ENCODE measurements at regions not wholly inside any gene's neighbourhood (a gene's known extent, or its start where the extent isn't known, plus 50 kb on each side); places are given as distances from the start of the nearest gene placed in this dataset.

DNA sequence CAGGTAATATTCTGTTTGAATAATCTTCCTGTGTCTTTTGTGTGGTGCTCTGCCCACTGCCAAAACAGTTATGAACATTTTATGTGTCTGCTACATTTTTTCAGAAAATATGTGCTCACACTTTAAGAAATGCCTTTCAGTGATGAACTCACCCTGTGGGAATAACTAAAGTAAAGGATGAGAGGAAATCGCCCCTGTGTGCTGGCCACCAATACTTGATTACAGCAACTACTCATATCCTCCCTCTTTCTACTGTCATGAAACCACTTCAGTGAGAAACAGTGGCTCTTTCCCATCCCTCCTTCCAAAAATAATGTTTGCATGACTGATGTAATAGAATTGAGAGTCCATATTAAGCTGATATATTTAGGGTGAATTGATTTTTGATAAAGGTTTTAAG, 900.9 kb downstream of the RAB28 start:
- no peaks in the 10 kb centered on the region for H3K4me1 ChIP-seq (replicated peaks)
- WGBS, result 55% methylated on average over 1 of the region's 1 CpG
- intact Hi-C loops (cut with DNase I), result no loop called here
- H3K9me3 ChIP-seq, result no peaks in the 10 kb centered on the region
- no peaks in the 10 kb centered on the region for H3K27me3 ChIP-seq (replicated peaks; ENCODE audit: insufficient read depth)
- H3K4me3 ChIP-seq, result no peak overlapping the region
- H3K27ac ChIP-seq, result no peak overlapping the region
- no peak for TF ChIP-seq POLR2AphosphoS5 (IDR thresholded peaks at IDR 0.05)
- TF ChIP-seq POLR2A (IDR thresholded peaks at IDR 0.05), result no peak
- TF ChIP-seq, protein P1, sequence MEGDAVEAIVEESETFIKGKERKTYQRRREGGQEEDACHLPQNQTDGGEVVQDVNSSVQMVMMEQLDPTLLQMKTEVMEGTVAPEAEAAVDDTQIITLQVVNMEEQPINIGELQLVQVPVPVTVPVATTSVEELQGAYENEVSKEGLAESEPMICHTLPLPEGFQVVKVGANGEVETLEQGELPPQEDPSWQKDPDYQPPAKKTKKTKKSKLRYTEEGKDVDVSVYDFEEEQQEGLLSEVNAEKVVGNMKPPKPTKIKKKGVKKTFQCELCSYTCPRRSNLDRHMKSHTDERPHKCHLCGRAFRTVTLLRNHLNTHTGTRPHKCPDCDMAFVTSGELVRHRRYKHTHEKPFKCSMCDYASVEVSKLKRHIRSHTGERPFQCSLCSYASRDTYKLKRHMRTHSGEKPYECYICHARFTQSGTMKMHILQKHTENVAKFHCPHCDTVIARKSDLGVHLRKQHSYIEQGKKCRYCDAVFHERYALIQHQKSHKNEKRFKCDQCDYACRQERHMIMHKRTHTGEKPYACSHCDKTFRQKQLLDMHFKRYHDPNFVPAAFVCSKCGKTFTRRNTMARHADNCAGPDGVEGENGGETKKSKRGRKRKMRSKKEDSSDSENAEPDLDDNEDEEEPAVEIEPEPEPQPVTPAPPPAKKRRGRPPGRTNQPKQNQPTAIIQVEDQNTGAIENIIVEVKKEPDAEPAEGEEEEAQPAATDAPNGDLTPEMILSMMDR (IDR thresholded peaks at IDR 0.05), result no peak
- DNase-seq (ENCODE audit: low spot score), result no peak
- no peaks in the 10 kb centered on the region for H3K36me3 ChIP-seq

DNA sequence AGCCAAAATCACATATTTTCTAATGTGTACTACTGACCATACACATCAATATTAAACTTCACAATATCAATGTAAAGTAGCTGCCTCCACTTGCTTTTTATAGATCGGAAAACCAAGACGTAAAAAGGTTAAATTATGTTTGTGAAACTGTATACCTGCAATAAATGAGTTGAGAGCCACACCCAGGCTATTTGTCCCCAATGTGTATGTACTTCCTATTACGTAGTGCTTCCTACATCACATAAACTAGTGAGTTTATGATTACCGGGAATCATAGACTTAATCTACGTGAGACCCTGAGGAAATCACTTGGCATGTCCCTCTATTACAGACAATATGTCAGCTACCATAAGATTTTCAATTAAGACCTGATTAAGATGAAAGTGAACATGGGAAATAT, 903.4 kb downstream of the RAB28 start:
- no peak overlapping the region for H3K4me3 ChIP-seq
- intact Hi-C loops (cut with DNase I), result no loop called here
- no peak for DNase-seq (ENCODE audit: low spot score)
- no peaks in the 10 kb centered on the region for H3K36me3 ChIP-seq
- H3K27me3 ChIP-seq (replicated peaks; ENCODE audit: insufficient read depth), result no peaks in the 10 kb centered on the region
- no peak for TF ChIP-seq POLR2A (IDR thresholded peaks at IDR 0.05)
- TF ChIP-seq, protein P1 (IDR thresholded peaks at IDR 0.05), result no peak
- 68% methylated on average over 5 of the region's 5 CpGs for WGBS
- H3K9me3 ChIP-seq, result no peaks in the 10 kb centered on the region
- no peak overlapping the region for H3K27ac ChIP-seq
- H3K4me1 ChIP-seq (replicated peaks), result no peaks in the 10 kb centered on the region

DNA sequence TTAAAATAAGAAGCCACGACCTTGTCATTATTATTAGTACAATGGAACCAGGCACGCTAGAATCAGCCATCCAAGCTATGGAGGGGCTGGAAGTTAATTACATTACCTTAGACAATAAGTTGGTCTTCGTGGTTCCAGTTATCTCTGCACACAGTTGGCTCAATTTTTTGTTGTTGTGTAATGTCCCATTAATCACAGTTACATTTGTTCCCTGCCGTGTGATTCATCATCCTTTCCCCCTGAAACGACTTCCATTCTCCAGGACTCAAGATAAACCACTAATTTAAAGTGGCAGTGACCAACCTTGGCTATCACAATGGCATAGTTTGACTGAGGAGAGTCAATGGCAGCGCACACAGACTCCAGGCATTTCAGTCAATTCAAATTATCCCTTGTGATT, 905.0 kb downstream of the RAB28 start:
- H3K36me3 ChIP-seq, result no peaks in the 10 kb centered on the region
- intact Hi-C loops (cut with DNase I), result no loop called here
- H3K4me1 ChIP-seq (replicated peaks), result no peaks in the 10 kb centered on the region
- no peaks in the 10 kb centered on the region for H3K9me3 ChIP-seq
- 49% methylated on average over 6 of the region's 6 CpGs for WGBS
- DNase-seq (ENCODE audit: low spot score), result no peak
- no peak overlapping the region for H3K4me3 ChIP-seq
- H3K27ac ChIP-seq, result no peak overlapping the region
- H3K27me3 ChIP-seq (replicated peaks; ENCODE audit: insufficient read depth), result no peaks in the 10 kb centered on the region
- TF ChIP-seq POLR2AphosphoS5 (IDR thresholded peaks at IDR 0.05) (no peak), POLR2A (IDR thresholded peaks at IDR 0.05) (no peak)
- TF ChIP-seq, protein P1 (IDR thresholded peaks at IDR 0.05), result no peak

DNA sequence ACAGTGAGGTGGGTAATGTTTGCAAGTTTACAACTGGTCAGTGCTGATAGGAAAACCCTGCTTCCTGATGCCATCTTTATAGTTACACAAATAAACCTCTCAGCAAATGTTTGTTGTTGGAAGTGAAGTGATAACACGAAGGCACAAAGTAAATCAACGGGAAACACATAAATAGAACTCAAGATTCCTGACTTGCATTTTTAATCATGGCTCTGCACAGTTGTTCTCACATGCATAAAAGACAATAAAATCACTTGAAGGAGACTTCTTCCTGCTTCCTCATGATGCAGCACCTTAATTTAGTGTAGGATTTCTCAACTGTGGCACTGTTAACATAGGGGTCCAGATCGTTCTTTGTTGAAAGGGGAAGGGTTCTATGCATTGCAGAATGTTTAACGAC, 907.7 kb downstream of the RAB28 start:
- Histone ChIP-seq H3K4me3 (no peak overlapping the region), H3K27me3 (replicated peaks; ENCODE audit: insufficient read depth) (no peaks in the 10 kb centered on the region), H3K27ac (no peak overlapping the region), H3K36me3 (no peaks in the 10 kb centered on the region), H3K9me3 (no peaks in the 10 kb centered on the region), H3K4me1 (replicated peaks) (no peaks in the 10 kb centered on the region)
- intact Hi-C loops (cut with DNase I), result no loop called here
- no peak for DNase-seq (ENCODE audit: low spot score)
- TF ChIP-seq, protein P1 (IDR thresholded peaks at IDR 0.05), result no peak
- TF ChIP-seq POLR2AphosphoS5 (IDR thresholded peaks at IDR 0.05), result peak; percentile 47
- 22% methylated on average over 4 of the region's 4 CpGs for whole genome bisulfite sequencing

DNA sequence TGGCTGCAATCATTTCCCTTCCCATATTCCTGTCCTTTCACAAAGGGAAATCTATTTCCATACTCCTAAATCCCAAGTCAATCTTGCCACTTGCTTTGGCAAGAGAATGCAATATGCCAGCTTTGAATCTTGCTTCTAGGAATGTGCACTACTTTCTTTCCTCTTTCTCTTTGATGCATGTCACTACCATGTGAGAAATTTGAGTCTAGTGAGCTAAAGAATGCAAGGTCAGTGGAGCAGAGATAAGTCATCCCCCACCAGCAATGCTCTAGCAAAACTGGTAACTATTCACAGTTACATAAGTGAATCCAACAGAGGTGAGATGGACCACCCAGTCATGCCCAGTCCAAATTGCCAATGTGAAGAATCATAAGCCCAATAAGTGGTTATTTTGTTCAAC, 910.4 kb downstream of the RAB28 start:
- Histone ChIP-seq H3K36me3 (no peaks in the 10 kb centered on the region), H3K27me3 (replicated peaks; ENCODE audit: insufficient read depth) (no peaks in the 10 kb centered on the region), H3K4me3 (no peak overlapping the region), H3K9me3 (no peaks in the 10 kb centered on the region), H3K27ac (no peak overlapping the region), H3K4me1 (replicated peaks) (no peaks in the 10 kb centered on the region)
- intact Hi-C loops (cut with DNase I), result no loop called here
- DNase-seq (ENCODE audit: low spot score), result no peak
- no peak for TF ChIP-seq POLR2AphosphoS5 (IDR thresholded peaks at IDR 0.05)
- TF ChIP-seq, protein P1 (IDR thresholded peaks at IDR 0.05), result no peak
- no peak for TF ChIP-seq POLR2A (IDR thresholded peaks at IDR 0.05)
